Neuronal stem cell (in vitro differentiated cells): ENCODE measurements at regions not wholly inside any gene's neighbourhood (a gene's known extent, or its start where the extent isn't known, plus 50 kb on each side); places are given as distances from the start of the nearest gene placed in this dataset.

Source experiments
- DNase-seq: peaks from one replicate; pipeline ENCODE4 v3.0.0-alpha.2; 2013; ENCODE audit warnings: low spot score
- H2AFZ ChIP-seq: one replicate; pipeline ENCODE4 v1.6.1; 2013; ENCODE audit warnings: mild to moderate bottlenecking, low read length, inconsistent platforms
- H2AK5ac ChIP-seq: 2 replicates; pipeline ENCODE4 v1.6.1; 2013; ENCODE audit warnings: low read depth, mild to moderate bottlenecking, inconsistent platforms, low read length, moderate library complexity, mixed read lengths
- H2BK120ac ChIP-seq: 2 replicates; pipeline ENCODE4 v1.6.1; 2013; ENCODE audit warnings: low read depth, mild to moderate bottlenecking, inconsistent platforms, low read length, moderate library complexity, mixed read lengths
- H2BK12ac ChIP-seq: one replicate; pipeline ENCODE4 v1.6.1; 2013; ENCODE audit warnings: low read length, inconsistent platforms
- H2BK15ac ChIP-seq: 2 replicates; pipeline ENCODE4 v1.6.1; 2013; ENCODE audit warnings: mild to moderate bottlenecking, low read length, inconsistent platforms, mixed read lengths
- H2BK5ac ChIP-seq: one replicate; pipeline ENCODE4 v1.6.1; 2013; ENCODE audit warnings: inconsistent platforms, mild to moderate bottlenecking, low read length, moderate library complexity
- H3K14ac ChIP-seq: one replicate; pipeline ENCODE4 v1.6.1; 2013; ENCODE audit warnings: low read length, inconsistent platforms
- H3K18ac ChIP-seq: 2 replicates; pipeline ENCODE4 v1.6.1; 2013; ENCODE audit warnings: low read length, inconsistent platforms
- H3K23ac ChIP-seq: 2 replicates; pipeline ENCODE4 v1.6.1; 2013; ENCODE audit warnings: low read depth, mild to moderate bottlenecking, mixed read lengths, low read length, inconsistent platforms; ENCODE audit not compliant: poor library complexity
- H3K27ac ChIP-seq: replicated peaks from 3 replicates; pipeline ENCODE4 v1.5.1; 2013; ENCODE audit warnings: low read length, inconsistent platforms
- H3K27me3 ChIP-seq, 3 experiments: 2 replicates each; pipeline ENCODE4 v1.6.1; 2013; ENCODE audit warnings: low read length in 3 of 3, mild to moderate bottlenecking in 2 of 3, inconsistent platforms in 1 of 3, low read depth in 1 of 3, mixed read lengths in 1 of 3, moderate library complexity in 1 of 3; ENCODE audit not compliant: control insufficient read depth in 3 of 3, insufficient read depth in 3 of 3
- H3K36me3 ChIP-seq, 2 donors: replicated peaks in 1 of 2; 2 replicates each; pipeline ENCODE4 v1.6.1; 2013; ENCODE audit warnings: low read length in 2 of 2; ENCODE audit not compliant: control insufficient read depth in 2 of 2, insufficient read depth in 2 of 2
- H3K4ac ChIP-seq: 2 replicates; pipeline ENCODE4 v1.6.1; 2013; ENCODE audit warnings: inconsistent platforms, mild to moderate bottlenecking, low read length, moderate library complexity
- H3K4me1 ChIP-seq, 2 donors: 1 replicate in 1 of 2; 2 replicates in 1 of 2; pipeline ENCODE4 v1.6.1; 2013; ENCODE audit warnings: low read length in 2 of 2, low read depth in 1 of 2; ENCODE audit not compliant: control insufficient read depth in 2 of 2, insufficient read depth in 1 of 2
- H3K4me2 ChIP-seq: one replicate; pipeline ENCODE4 v1.6.1; 2013; ENCODE audit warnings: mild to moderate bottlenecking, low read length, inconsistent platforms; ENCODE audit not compliant: insufficient read depth, poor library complexity, severe bottlenecking
- H3K4me3 ChIP-seq, 2 donors: 2 replicates each; pipeline ENCODE4 v1.5.1; 2013; ENCODE audit warnings: low read length in 2 of 2, mild to moderate bottlenecking in 2 of 2, inconsistent platforms in 1 of 2, moderate library complexity in 1 of 2
- H3K79me1 ChIP-seq: one replicate; pipeline ENCODE4 v1.6.1; 2013; ENCODE audit warnings: low read depth, mild to moderate bottlenecking, inconsistent platforms, low read length, moderate library complexity
- H3K9ac ChIP-seq: one replicate; pipeline ENCODE4 v1.6.1; 2013; ENCODE audit warnings: mild to moderate bottlenecking, low read depth, low read length, inconsistent platforms; ENCODE audit not compliant: poor library complexity
- H3K9me3 ChIP-seq, 2 donors: replicated peaks in 1 of 2; 2 replicates each; pipeline versions ENCODE3 to v1.6.1; 2013; ENCODE audit warnings: low read length in 2 of 2, mild to moderate bottlenecking in 2 of 2, inconsistent platforms in 1 of 2, low read depth in 1 of 2, mixed read lengths in 1 of 2, moderate library complexity in 1 of 2; ENCODE audit not compliant: control insufficient read depth in 2 of 2, insufficient read depth in 1 of 2
- H4K8ac ChIP-seq: one replicate; pipeline ENCODE4 v1.6.1; 2013; ENCODE audit warnings: low read depth, mild to moderate bottlenecking, inconsistent platforms, low read length, moderate library complexity
- H4K91ac ChIP-seq: one replicate; pipeline ENCODE4 v1.6.1; 2013; ENCODE audit warnings: low read length, low read depth, mild to moderate bottlenecking, inconsistent platforms; ENCODE audit not compliant: poor library complexity
- WGBS, 2 donors: extraction: QIAGEN DNeasy Blood & Tissue Kit; methylation state at CpG; one replicate each; pipeline ENCODE4 v1.1.7; 2013; ENCODE audit warnings: missing lambda C conversion rate in 2 of 2, mixed read lengths in 1 of 2; ENCODE audit not compliant: insufficient read length in 2 of 2, insufficient replicate concordance in 1 of 2; ENCODE audit errors: extremely low coverage in 2 of 2; 5-methylcytosine and 5-hydroxymethylcytosine counted together

- no peak overlapping the region for H3K14ac ChIP-seq
- H3K4me2 ChIP-seq: no peak overlapping the region
- no CpG with 5 or more reads among the region's 3 CpGs for WGBS, 2 donors
- H2BK12ac ChIP-seq: no peak overlapping the region
- H2AFZ ChIP-seq: no peak overlapping the region
- no peaks in the 10 kb centered on the region for H3K9me3 ChIP-seq
- no peak for DNase-seq
- H3K18ac ChIP-seq: no peak overlapping the region
- H3K4me1 ChIP-seq: no peaks in the 10 kb centered on the region
- H3K4me3 ChIP-seq: no peak overlapping the region
- H2AK5ac ChIP-seq: no peak overlapping the region
- H3K27me3 ChIP-seq: no peaks in the 10 kb centered on the region
- no peaks in the 10 kb centered on the region for H3K36me3 ChIP-seq
- H4K8ac ChIP-seq: no peak overlapping the region
- no peak overlapping the region for H3K9ac ChIP-seq
- no peak overlapping the region for H4K91ac ChIP-seq
- H3K27ac ChIP-seq: no peak overlapping the region
- H2BK5ac ChIP-seq: no peak overlapping the region
- no peak overlapping the region for H3K23ac ChIP-seq
- H2BK15ac ChIP-seq: no peak overlapping the region
- no peak overlapping the region for H2BK120ac ChIP-seq
- no peaks in the 10 kb centered on the region for H3K79me1 ChIP-seq
- no peak overlapping the region for H3K4ac ChIP-seq
These were observed 200.9 kb upstream of the FN1 start for GRCh38 chr2:215636816-215637215.

DNA sequence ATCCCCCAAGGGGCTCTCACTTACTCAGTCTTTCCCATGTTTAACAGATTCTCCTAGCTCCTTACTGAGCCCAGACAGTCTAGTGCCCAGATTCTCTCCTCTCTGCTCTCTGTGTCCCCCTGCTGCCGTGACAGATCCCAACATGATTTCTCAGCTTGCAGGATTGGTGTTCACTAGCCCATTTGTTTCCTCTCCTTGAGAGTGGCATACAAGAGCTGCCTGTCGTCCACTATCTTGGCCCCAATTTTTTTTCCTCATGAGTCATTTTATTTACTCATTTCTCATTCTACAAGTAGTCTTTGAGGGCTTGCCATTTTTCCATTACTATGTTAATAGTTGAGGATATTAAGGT, 199.9 kb upstream of the FN1 start:
- no peaks in the 10 kb centered on the region for H3K79me1 ChIP-seq
- no peaks in the 10 kb centered on the region for H3K36me3 ChIP-seq
- no peak overlapping the region for H2BK15ac ChIP-seq
- no peak for DNase-seq
- H3K4me2 ChIP-seq: no peak overlapping the region
- no peak overlapping the region for H3K23ac ChIP-seq
- H3K27ac ChIP-seq: no peak overlapping the region
- no peak overlapping the region for H2BK120ac ChIP-seq
- no peak overlapping the region for H2AK5ac ChIP-seq
- H4K8ac ChIP-seq: no peak overlapping the region
- no peak overlapping the region for H3K18ac ChIP-seq
- H3K4ac ChIP-seq: no peak overlapping the region
- no peak overlapping the region for H2BK12ac ChIP-seq
- no peak overlapping the region for H2AFZ ChIP-seq
- H3K9me3 ChIP-seq: peaks cover 0 to 5% of the 10 kb centered on the region in 2 donors
- no peaks in the 10 kb centered on the region for H3K4me1 ChIP-seq
- H2BK5ac ChIP-seq: no peak overlapping the region
- H4K91ac ChIP-seq: no peak overlapping the region
- H3K4me3 ChIP-seq: no peak overlapping the region
- no peak overlapping the region for H3K9ac ChIP-seq
- no CpG with 5 or more reads among the region's 2 CpGs for WGBS, 2 donors
- H3K27me3 ChIP-seq: no peaks in the 10 kb centered on the region
- no peak overlapping the region for H3K14ac ChIP-seq

- Histone ChIP-seq H3K4me1 (no peaks in the 10 kb centered on the region), H2BK120ac (no peak overlapping the region), H3K4ac (no peak overlapping the region), H3K14ac (no peak overlapping the region), H2AK5ac (no peak overlapping the region), H3K18ac (no peak overlapping the region), H2BK15ac (no peak overlapping the region), H3K4me2 (no peak overlapping the region), H3K23ac (no peak overlapping the region), H3K36me3 (no peaks in the 10 kb centered on the region), H3K4me3 (no peak overlapping the region), H4K8ac (no peak overlapping the region), H2AFZ (no peak overlapping the region), H2BK5ac (no peak overlapping the region), H3K27ac (no peak overlapping the region), H3K9ac (no peak overlapping the region), H3K9me3 (peaks cover 0 to 5% of the 10 kb centered on the region in 2 donors), H2BK12ac (no peak overlapping the region), H4K91ac (no peak overlapping the region), H3K79me1 (no peaks in the 10 kb centered on the region), H3K27me3 (no peaks in the 10 kb centered on the region)
- no peak for DNase-seq
These were observed 199.4 kb upstream of the FN1 start for GRCh38 chr2:215635071-215635787.

DNA sequence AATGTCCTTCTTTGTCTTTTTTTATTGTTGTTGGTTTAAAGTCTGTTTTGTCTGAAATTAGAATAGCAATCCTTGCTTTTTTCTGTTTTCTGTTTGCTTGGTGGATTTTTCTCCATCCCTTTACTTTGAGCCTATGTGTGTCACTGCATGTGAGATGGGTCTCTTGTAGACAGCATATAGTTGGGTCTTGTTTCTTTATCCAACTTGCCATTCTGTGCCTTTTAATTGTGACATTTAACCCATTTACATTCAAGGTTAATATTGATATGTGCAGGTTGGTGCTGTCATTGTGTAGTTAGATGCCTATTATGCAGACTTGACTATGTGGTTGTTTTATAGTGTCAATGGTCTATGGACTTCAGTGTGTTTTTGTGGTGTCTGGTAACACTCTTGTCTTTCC, 197.5 kb upstream of the FN1 start:
- Histone ChIP-seq H2BK15ac (no peak overlapping the region), H3K18ac (no peak overlapping the region), H3K14ac (no peak overlapping the region), H4K8ac (no peak overlapping the region), H2BK120ac (no peak overlapping the region), H3K4me2 (no peak overlapping the region), H3K9me3 (peaks cover 0 to 5% of the 10 kb centered on the region in 2 donors), H2AK5ac (no peak overlapping the region), H3K27ac (no peak overlapping the region), H2AFZ (no peak overlapping the region), H3K4me3 (no peak overlapping the region), H3K4ac (no peak overlapping the region), H3K4me1 (no peaks in the 10 kb centered on the region), H3K79me1 (no peaks in the 10 kb centered on the region), H3K36me3 (no peaks in the 10 kb centered on the region), H2BK12ac (no peak overlapping the region), H3K9ac (no peak overlapping the region), H3K27me3 (no peaks in the 10 kb centered on the region), H3K23ac (no peak overlapping the region), H4K91ac (no peak overlapping the region), H2BK5ac (no peak overlapping the region)
- DNase-seq: no peak
